PC-9 (cell line): ENCODE measurements at regions not wholly inside any gene's neighbourhood (a gene's known extent, or its start where the extent isn't known, plus 50 kb on each side); places are given as distances from the start of the nearest gene placed in this dataset.

Experiments
- EZH2 ChIP-seq: fragments of 200-600 bp; sonication (generic); IDR thresholded peaks from 2 replicates; pipeline ENCODE4 v1.8.0; 2017; ENCODE audit warnings: antibody characterized with exemption, low read depth
- TF ChIP-seq, protein P1 (sequence below): fragments of 200-600 bp; sonication (generic); conservative IDR thresholded peaks from 2 replicates; pipeline ENCODE4 v1.6.1; 2017; ENCODE audit warnings: mixed run types, antibody characterized with exemption, mild to moderate bottlenecking, moderate library complexity

GRCh38 chr14:29316936-29317335 is 550.3 kb downstream of the FOXG1 start:
- TF ChIP-seq, protein P1, sequence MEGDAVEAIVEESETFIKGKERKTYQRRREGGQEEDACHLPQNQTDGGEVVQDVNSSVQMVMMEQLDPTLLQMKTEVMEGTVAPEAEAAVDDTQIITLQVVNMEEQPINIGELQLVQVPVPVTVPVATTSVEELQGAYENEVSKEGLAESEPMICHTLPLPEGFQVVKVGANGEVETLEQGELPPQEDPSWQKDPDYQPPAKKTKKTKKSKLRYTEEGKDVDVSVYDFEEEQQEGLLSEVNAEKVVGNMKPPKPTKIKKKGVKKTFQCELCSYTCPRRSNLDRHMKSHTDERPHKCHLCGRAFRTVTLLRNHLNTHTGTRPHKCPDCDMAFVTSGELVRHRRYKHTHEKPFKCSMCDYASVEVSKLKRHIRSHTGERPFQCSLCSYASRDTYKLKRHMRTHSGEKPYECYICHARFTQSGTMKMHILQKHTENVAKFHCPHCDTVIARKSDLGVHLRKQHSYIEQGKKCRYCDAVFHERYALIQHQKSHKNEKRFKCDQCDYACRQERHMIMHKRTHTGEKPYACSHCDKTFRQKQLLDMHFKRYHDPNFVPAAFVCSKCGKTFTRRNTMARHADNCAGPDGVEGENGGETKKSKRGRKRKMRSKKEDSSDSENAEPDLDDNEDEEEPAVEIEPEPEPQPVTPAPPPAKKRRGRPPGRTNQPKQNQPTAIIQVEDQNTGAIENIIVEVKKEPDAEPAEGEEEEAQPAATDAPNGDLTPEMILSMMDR: no peak
- no peak for TF ChIP-seq EZH2
